Activated CD8-positive, alpha-beta memory T cell treated with anti-CD3 and anti-CD28 coated beads, Interleukin-2, amount 10 ng/mL, durations not matched to agents 7 days and 5 days (primary cell): ENCODE measurements at regions not wholly inside any gene's neighbourhood (a gene's known extent, or its start where the extent isn't known, plus 50 kb on each side); places are given as distances from the start of the nearest gene placed in this dataset.

ENCODE experiments used
- ATAC-seq: fragments of 150-1000 bp; cut with Tn5 transposase; one replicate; pipeline ENCODE4 v1.10.0; 2021; ENCODE audit warnings: moderate library complexity
- CTCF ChIA-PET: fragments of 350-600 bp; sonication (Branson Sonifier 250); formaldehyde crosslinking; loops from one replicate; lab custom pipeline; 2021; ENCODE audit warnings: antibody characterized with exemption; lab: Charles Lee
- DNase-seq: peaks from one replicate; pipeline ENCODE4 v3.0.0-alpha.2; 2020
- H3K27ac Mint-ChIP-seq: one replicate; pipeline ENCODE4 v1.8.0; 2021; ENCODE audit warnings: mild to moderate bottlenecking, mixed read lengths
- H3K27me3 Mint-ChIP-seq: one replicate; pipeline ENCODE4 v1.8.0; 2021; ENCODE audit warnings: mixed read lengths
- H3K36me3 Mint-ChIP-seq: one replicate; pipeline ENCODE4 v1.8.0; 2021; ENCODE audit warnings: mild to moderate bottlenecking, mixed read lengths
- H3K4me1 Mint-ChIP-seq: one replicate; pipeline ENCODE4 v1.8.0; 2021; ENCODE audit warnings: mixed read lengths
- H3K4me3 Mint-ChIP-seq: one replicate; pipeline ENCODE4 v1.8.0; 2021; ENCODE audit warnings: mild to moderate bottlenecking, moderate library complexity, mixed read lengths
- H3K9me3 Mint-ChIP-seq: one replicate; pipeline ENCODE4 v1.8.0; 2022; ENCODE audit warnings: low read depth, mixed read lengths

DNA sequence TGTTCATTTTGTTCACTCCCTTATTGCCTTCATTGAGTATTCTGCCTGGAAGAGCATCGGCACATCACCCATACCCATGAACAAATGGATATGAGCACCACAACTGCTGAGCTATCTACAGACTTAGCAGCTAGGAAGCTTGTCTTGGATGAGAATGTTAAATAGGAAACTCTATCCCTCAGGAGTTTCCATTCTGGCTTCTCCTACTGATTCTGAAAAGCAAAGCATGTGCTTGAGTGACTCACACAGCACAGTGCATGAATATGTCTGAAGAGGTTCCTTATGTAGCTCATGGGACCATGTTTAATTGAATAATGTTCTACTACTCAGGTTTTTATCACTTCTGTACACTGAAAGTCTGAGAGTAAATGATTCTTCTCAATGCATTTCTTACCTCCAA lies 57.3 kb upstream of the MXRA5 start:
- CTCF ChIA-PET: no interaction called here
- no peaks in the 10 kb centered on the region for H3K9me3 Mint-ChIP-seq

More for the DNA sequence above, 57.3 kb upstream of the MXRA5 start:
- Mint-ChIP-seq H3K4me3 (no peak overlapping the region), H3K4me1 (no peaks in the 10 kb centered on the region), H3K27ac (no peak overlapping the region), H3K27me3 (no peaks in the 10 kb centered on the region), H3K36me3 (no peaks in the 10 kb centered on the region)
- ATAC-seq (no peak), DNase-seq (no peak)
